SJSA1 (cell line): ENCODE measurements at regions not wholly inside any gene's neighbourhood (a gene's known extent, or its start where the extent isn't known, plus 50 kb on each side); places are given as distances from the start of the nearest gene placed in this dataset.
A peak's percentile ranks its signal among the peaks of the same experiment; 100 is the strongest.

Source experiments
- DNase-seq, 2 experiments: peaks; one replicate each; pipeline ENCODE4 v3.0.0-alpha.2; 2015 to 2020; ENCODE audit warnings: low spot score in 2 of 2, low read depth in 1 of 2
- H3K27ac ChIP-seq: fragments of 250-450 bp; sonication (Bioruptor Pico); 2 replicates; pipeline ENCODE4 v1.5.1; 2020; ENCODE audit warnings: mild to moderate bottlenecking, moderate library complexity
- H3K27me3 ChIP-seq: fragments of 250-450 bp; sonication (Bioruptor Pico); replicated peaks from 2 replicates; pipeline ENCODE4 v1.5.1; 2020; ENCODE audit warnings: mild to moderate bottlenecking, moderate library complexity
- H3K36me3 ChIP-seq: fragments of 250-450 bp; sonication (Bioruptor Pico); 2 replicates; pipeline ENCODE4 v1.5.1; 2020; ENCODE audit warnings: mild to moderate bottlenecking
- H3K4me1 ChIP-seq: fragments of 250-450 bp; sonication (Bioruptor Pico); replicated peaks from 2 replicates; pipeline ENCODE4 v1.6.1; 2021; ENCODE audit warnings: mild to moderate bottlenecking
- H3K4me3 ChIP-seq: fragments of 250-450 bp; sonication (Bioruptor Pico); 2 replicates; pipeline ENCODE4 v1.5.1; 2020; ENCODE audit warnings: mild to moderate bottlenecking
- H3K9me3 ChIP-seq: fragments of 250-450 bp; sonication (Bioruptor Pico); replicated peaks from 2 replicates; pipeline ENCODE4 v1.5.1; 2020; ENCODE audit warnings: mild to moderate bottlenecking

DNA sequence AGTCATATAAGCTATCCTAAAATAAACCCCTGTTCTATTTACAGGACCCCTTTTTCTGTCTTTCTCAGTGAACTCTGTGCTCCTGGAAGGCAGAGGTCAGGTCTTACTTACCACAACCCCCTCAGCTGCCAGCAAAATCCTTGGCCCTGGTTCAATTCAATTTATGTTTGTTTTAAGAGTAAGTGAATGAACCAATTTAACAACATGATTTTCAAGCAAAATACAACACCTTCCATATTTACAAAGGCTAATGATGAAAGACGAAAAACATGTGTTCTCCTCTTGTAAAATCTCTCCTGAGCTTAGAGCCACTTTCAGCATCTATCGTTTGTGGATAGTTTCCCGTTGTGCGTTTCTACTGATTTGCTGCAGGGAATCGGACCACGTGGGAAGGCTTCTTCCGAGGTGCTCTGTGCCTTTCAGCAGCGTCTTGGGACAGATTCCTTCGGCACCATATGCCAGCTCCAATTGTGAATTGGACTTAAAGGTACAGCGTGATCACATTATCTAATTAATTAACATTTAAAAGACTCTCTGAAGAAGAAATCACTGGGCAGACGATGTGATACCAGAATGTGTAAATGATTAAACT lies 411.7 kb downstream of the IRS2 start:
- H3K27ac ChIP-seq, result no peak overlapping the region
- no peaks in the 10 kb centered on the region for H3K27me3 ChIP-seq
- no peak overlapping the region for H3K4me3 ChIP-seq
- no peaks in the 10 kb centered on the region for H3K4me1 ChIP-seq
- H3K9me3 ChIP-seq, result no peaks in the 10 kb centered on the region
- H3K36me3 ChIP-seq, result no peaks in the 10 kb centered on the region
- DNase-seq, result peak in 1 of 2 experiments; percentile 52

DNA sequence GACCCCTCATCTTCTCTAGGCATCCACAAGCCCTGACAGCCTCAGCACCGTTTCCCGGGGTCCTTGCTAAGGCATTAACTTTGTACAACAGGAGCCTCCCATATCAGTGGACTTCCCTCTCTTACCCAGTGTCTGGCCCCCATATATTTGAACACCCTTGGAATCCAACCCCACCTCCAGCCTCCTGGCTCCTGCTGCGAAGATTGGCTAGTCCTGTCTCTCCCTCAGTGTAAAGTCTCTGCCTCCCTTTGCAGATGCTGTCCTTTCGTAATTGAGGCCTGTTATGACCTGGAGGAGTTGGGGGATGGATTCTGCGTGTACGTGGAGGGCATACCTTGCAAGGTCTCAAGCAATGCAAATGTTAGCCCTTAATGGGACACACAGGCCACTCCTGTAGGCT lies 413.7 kb downstream of the IRS2 start:
- H3K27ac ChIP-seq, result no peak overlapping the region
- DNase-seq, result peak in 1 of 2 experiments; percentile 67

DNA sequence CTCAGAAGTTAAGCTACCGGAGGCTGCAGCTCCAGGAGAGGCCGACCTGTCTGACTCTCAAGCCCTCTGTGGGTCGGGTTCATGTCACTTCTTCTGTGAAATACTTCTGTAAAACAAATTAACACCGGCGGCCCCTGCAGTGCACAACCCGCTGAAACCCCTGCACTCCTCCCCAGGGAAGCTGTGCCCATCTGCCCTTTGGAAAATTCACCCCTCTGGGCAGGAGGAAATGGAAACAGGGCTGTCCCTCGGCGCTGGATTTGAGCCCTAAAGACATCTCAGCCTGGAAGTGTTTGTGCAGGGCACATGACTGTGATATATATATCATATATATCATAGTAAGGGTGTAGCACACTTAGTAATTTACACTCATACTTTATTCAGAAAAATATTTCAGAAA lies 415.3 kb downstream of the IRS2 start:
- H3K9me3 ChIP-seq, result no peaks in the 10 kb centered on the region
- no peak overlapping the region for H3K4me3 ChIP-seq
- H3K4me1 ChIP-seq, result no peaks in the 10 kb centered on the region
- H3K27me3 ChIP-seq, result no peaks in the 10 kb centered on the region
- H3K36me3 ChIP-seq, result no peaks in the 10 kb centered on the region
- DNase-seq, result no peak
- H3K27ac ChIP-seq, result no peak overlapping the region

More for the DNA sequence above, 413.7 kb downstream of the IRS2 start:
- no peaks in the 10 kb centered on the region for H3K27me3 ChIP-seq
- no peaks in the 10 kb centered on the region for H3K9me3 ChIP-seq
- H3K4me3 ChIP-seq, result no peak overlapping the region
- no peaks in the 10 kb centered on the region for H3K4me1 ChIP-seq
- H3K36me3 ChIP-seq, result no peaks in the 10 kb centered on the region

DNA sequence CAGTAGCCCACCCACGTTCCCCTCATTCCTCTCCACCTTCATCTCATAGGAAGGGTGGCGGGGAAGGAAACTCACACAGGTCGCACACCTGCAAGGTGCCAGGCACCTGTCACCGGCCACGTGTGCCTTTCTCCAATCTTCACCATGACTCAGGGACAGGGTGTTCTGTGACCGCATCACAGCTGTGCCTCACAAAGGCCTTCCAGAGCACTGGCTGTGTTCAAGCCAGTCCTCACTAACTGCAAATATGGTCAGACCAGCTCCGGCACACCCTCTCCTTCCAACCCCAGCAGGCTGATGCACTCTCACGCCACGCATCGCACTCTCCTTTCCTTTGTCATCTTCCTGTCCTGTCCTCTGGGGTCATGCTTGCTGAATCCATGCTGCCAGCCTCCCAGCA lies 415.9 kb downstream of the IRS2 start:
- Histone ChIP-seq H3K4me1 (no peaks in the 10 kb centered on the region), H3K27me3 (no peaks in the 10 kb centered on the region), H3K27ac (no peak overlapping the region), H3K9me3 (peaks cover 2% of the 10 kb centered on the region), H3K36me3 (no peaks in the 10 kb centered on the region), H3K4me3 (no peak overlapping the region)
- no peak for DNase-seq

DNA sequence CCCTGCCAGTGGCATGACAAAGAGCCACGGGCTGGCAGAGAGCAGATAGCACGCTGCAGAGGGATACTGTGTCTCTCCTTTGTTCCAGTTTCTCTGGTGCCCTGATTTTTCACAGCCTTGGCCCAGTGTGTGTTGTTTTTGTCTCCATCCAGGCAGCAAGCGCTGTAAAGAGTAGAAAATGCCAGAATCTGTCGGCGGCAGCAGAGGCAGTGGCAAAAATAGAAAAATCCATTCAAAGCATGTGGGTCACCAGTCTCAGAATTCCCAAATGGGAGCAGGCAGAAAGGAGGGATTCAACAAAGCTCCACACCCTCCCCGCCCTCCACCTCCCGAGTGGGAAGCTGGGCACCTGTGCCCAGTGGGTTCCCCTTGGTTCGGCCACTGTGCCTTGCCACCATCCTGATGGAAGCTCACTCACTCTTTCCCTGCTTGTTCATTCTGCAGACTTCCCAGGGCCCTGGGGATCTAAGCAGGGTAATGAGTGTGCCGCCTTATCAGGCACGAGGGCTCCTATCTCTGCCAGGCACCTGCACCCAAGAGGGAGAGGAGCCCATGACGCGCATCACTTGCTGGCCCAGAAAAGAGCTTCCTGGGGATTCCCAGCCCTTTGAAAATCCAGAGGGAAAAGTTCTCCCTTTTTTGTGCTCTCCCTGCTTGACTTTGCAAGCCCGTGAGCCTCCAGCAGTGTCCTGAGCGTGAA lies 416.9 kb downstream of the IRS2 start:
- H3K27ac ChIP-seq, result no peak overlapping the region
- H3K9me3 ChIP-seq, result peaks cover 11% of the 10 kb centered on the region
- no peaks in the 10 kb centered on the region for H3K36me3 ChIP-seq
- no peaks in the 10 kb centered on the region for H3K27me3 ChIP-seq
- H3K4me1 ChIP-seq, result no peaks in the 10 kb centered on the region
- DNase-seq, result no peak
- H3K4me3 ChIP-seq, result no peak overlapping the region

DNA sequence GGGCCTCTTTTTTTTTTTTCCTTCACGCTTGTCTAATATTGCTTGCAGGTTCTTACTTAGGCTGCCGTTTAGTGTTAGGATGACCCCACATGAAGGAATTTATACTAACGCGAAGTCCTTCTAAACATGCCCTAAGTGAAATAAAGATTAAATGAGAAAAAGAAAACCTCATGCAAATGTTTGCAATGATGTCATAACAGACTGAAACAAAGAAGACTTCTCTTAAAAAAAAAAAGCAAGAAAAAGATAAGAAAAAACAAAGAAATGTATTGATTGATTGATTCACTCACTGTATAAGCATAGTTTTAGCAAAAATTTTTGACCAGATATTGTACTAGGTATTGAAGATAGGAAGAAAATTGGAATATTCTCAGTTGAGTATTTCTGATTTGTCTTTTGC lies 418.2 kb downstream of the IRS2 start:
- H3K4me3 ChIP-seq, result no peak overlapping the region
- H3K27ac ChIP-seq, result no peak overlapping the region
- DNase-seq, result no peak
- H3K9me3 ChIP-seq, result peaks cover 13% of the 10 kb centered on the region
- H3K4me1 ChIP-seq, result no peaks in the 10 kb centered on the region
- H3K27me3 ChIP-seq, result no peaks in the 10 kb centered on the region
- H3K36me3 ChIP-seq, result no peaks in the 10 kb centered on the region

DNA sequence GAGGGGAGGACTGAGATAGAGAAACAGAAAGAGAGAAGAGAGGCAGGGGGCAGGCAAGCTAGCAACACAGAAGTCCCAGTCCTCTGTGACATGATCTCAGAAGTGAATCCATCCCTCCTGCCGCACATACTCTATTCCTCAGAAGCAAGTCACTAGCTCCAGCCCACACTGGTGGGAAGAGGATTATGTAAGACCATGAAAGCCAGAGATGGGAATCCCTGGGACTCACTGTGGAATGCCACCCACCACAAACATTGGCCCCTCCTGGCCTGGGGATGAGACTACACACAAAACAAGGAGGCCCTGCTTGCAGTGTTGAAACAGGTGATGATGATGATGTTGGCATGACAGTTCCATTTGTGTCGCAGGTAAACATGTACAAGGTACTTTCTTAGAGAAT lies 419.9 kb downstream of the IRS2 start:
- H3K4me1 ChIP-seq, result no peaks in the 10 kb centered on the region
- no peaks in the 10 kb centered on the region for H3K27me3 ChIP-seq
- no peak overlapping the region for H3K27ac ChIP-seq
- H3K36me3 ChIP-seq, result no peaks in the 10 kb centered on the region
- H3K9me3 ChIP-seq, result peaks cover 13% of the 10 kb centered on the region
- H3K4me3 ChIP-seq, result no peak overlapping the region
- DNase-seq, result peak in 1 of 2 experiments; percentile 68

DNA sequence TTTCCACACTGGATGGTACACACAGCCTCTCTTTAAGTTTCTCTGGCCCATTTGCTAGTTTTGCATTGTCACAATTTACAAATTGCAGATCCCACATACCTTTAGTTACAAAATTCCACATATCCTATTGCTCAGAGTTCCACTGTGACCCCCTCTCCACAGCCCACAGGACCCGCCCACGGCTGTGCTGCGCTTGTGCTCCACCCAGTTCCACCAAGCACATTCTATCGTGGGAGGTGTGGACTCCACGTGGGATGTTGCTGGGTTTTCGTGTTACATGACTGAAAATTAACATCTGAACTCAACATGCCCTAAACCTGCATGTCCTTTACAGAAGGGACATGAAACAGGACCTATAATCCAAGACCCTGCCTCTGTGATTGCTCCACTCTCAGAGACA lies 423.0 kb downstream of the IRS2 start:
- Histone ChIP-seq H3K4me3 (no peak overlapping the region), H3K27ac (no peak overlapping the region), H3K36me3 (no peaks in the 10 kb centered on the region), H3K9me3 (peaks cover 13% of the 10 kb centered on the region), H3K4me1 (peaks cover 2% of the 10 kb centered on the region), H3K27me3 (no peaks in the 10 kb centered on the region)
- peak in 1 of 2 experiments; percentile 68 for DNase-seq

DNA sequence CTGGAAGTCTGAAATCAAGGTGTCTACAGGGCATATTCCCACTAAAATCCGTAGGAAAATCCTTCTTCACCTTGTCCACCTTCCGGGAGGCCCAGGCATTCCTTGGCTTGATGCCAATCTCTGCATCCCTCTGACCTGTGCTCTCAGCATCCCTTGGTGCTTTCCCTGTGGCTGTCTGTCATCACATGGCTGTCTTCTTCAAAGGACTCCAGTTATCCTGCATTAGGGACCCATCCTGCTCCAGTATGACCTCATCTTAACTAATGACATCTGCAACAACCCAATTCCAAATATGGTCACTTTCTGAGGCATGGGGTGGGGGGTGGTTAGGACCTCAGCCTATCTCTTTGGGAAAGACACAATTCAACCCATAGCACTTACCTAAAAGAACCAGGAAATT lies 423.8 kb downstream of the IRS2 start:
- Histone ChIP-seq H3K27me3 (no peaks in the 10 kb centered on the region), H3K36me3 (no peaks in the 10 kb centered on the region), H3K9me3 (peaks cover 13% of the 10 kb centered on the region), H3K27ac (no peak overlapping the region), H3K4me3 (no peak overlapping the region), H3K4me1 (peaks cover 10% of the 10 kb centered on the region)
- DNase-seq, result peak in 1 of 2 experiments; percentile 69

DNA sequence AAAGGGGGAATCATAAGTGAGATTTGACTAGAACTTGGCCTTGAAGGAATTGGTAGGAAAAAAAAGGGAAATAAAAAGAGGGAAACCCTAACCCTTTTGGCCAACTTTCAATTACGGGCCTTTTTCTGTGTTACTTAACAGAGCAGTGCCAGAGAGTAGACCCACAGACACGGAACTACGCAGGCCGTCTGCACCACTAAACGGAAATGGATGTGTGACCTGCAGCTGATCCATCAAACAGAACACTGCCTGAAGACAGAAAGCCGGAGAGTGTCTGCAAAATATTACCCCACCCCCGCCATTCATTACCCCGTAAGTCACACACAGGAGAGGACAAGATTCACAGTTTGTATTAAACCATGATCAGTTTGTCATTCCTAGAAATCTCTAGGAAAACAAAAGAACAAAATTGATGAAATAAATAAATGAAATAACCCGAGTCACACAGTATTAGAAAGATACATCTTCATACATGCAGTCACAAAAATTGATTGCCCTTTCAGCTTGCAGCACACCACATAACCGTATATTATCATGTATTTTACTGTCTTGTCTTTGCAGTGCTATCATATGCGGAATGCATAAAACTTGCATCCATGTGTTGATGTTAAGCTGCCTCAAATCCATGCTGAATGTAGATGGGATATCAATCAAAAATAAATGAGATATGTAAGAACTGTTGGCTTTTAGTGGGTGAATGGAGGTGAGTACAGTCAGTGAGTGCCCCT lies 424.7 kb downstream of the IRS2 start:
- DNase-seq, result peak in 1 of 2 experiments; percentile 54
- peaks cover 19% of the 10 kb centered on the region for H3K4me1 ChIP-seq
- H3K27me3 ChIP-seq, result no peaks in the 10 kb centered on the region
- no peaks in the 10 kb centered on the region for H3K36me3 ChIP-seq
- H3K4me3 ChIP-seq, result no peak overlapping the region
- no peak overlapping the region for H3K27ac ChIP-seq
- H3K9me3 ChIP-seq, result peaks cover 13% of the 10 kb centered on the region

DNA sequence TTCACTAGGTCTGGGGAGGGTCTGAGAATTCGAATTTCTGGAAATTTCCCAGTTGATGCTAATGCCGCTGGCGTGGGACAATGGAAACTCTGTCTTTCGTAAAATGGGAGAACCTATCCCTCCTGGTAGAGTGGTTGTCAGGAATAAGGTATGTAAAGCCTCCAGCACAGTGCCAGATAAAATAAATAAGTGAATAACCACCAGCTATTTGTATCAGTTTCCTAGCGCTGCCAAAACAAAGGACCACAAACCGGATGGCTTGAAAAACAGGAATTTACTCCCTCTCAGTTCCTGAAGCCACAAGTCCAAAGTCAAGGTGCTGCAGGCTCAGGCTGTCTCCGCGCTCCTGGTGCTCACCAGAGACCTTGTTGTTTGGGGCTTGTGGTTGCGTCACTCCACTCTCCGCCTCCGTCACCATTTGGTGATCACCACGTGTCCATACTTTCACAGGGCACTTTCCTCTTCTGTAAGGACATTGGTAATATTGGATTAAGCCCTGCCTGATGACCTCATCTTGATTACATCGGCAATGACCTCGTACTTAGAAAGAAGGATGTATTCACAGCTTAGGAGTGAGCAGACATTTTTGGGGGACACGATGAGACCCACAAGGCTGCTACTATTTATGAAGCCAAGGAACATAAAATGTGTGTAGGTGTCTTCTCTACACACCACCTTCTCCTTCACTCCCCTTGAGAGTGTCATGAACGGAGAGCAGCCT lies 428.5 kb downstream of the IRS2 start:
- Histone ChIP-seq H3K27me3 (no peaks in the 10 kb centered on the region), H3K9me3 (no peaks in the 10 kb centered on the region), H3K4me3 (no peak overlapping the region), H3K36me3 (no peaks in the 10 kb centered on the region), H3K27ac (peak overlapping the region; percentile 88), H3K4me1 (peaks cover 21% of the 10 kb centered on the region)
- DNase-seq, result peak; percentile 98 to 100

DNA sequence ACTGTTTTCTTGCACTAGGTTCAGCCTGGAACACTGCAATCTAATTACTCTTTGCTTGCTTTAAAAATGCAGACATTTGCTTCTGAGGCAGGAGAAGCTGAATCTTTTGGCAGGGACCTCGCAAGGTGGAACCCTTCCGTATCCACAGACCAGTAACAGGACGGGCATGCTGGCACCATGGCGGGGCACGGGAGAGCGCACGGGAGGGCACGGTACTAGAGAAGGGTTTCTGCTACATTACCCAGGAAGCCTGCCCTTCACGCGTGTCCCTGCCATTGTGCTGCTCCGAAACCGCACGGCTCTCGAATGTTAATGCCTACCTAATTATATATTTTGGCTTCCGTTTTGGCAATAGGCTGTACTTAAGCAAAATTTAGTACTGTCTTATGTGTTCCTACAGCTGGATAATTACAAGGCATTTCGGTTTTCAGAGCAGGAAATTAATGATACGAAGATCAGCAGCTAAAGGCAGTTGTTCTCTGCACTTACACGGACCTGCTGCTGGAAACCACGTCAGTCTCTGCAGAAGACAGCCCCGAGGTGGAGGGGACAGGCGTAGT lies 430.4 kb downstream of the IRS2 start:
- Histone ChIP-seq H3K27me3 (no peaks in the 10 kb centered on the region), H3K9me3 (no peaks in the 10 kb centered on the region), H3K4me1 (peaks cover 21% of the 10 kb centered on the region), H3K36me3 (no peaks in the 10 kb centered on the region), H3K4me3 (no peak overlapping the region), H3K27ac (no peak overlapping the region)
- DNase-seq, result peak in 1 of 2 experiments; percentile 69

DNA sequence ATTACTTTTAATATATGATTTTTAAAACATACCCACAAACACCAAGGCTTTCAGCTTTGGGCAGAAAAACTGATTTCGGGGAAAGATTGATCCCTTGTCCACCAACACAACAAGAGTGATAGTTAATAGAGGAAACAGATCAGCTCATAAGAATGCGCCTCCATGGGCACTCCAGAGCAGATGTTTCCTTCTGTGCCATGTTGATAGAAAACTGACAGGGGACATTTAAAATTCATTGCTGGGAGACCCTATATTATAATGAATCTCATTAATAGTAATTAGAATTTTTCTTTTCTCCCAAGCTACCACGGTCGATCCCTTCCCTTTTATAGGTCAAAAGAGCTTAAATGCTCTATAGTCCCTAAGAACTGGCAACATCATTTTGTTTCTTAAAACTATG lies 431.2 kb downstream of the IRS2 start:
- no peak overlapping the region for H3K27ac ChIP-seq
- no peaks in the 10 kb centered on the region for H3K36me3 ChIP-seq
- H3K9me3 ChIP-seq, result no peaks in the 10 kb centered on the region
- no peak overlapping the region for H3K4me3 ChIP-seq
- DNase-seq, result no peak
- H3K4me1 ChIP-seq, result peaks cover 21% of the 10 kb centered on the region
- no peaks in the 10 kb centered on the region for H3K27me3 ChIP-seq
